Thyroid gland (tissue), 4 donors: ENCODE measurements at regions not wholly inside any gene's neighbourhood (a gene's known extent, or its start where the extent isn't known, plus 50 kb on each side); places are given as distances from the start of the nearest gene placed in this dataset.

Experiments
- CTCF ChIP-seq, 6 experiments: fragments of 200-600 bp in 3 of 6; fragments of 450-650 bp in 3 of 6; sonication (generic) in 3 of 6; IDR thresholded peaks; one replicate each; pipeline ENCODE4 v1.5.1; 2016 to 2019; ENCODE audit warnings: antibody characterized with exemption in 6 of 6, mild to moderate bottlenecking in 2 of 6, inconsistent platforms in 1 of 6, moderate library complexity in 1 of 6
- POLR2A ChIP-seq, 2 donors: fragments of 450-650 bp; IDR thresholded peaks; one replicate each; pipeline ENCODE4 v1.6.1; 2017; ENCODE audit warnings: antibody characterized with exemption in 2 of 2, mild to moderate bottlenecking in 2 of 2, moderate library complexity in 1 of 2

GRCh38 chr12:61754214-61754613 is 506.0 kb upstream of the USP15 start:
- TF ChIP-seq CTCF (IDR thresholded peaks at IDR 0.05) (no peak), POLR2A (IDR thresholded peaks at IDR 0.05) (no peak)
